Panc1 (cell line): ENCODE measurements at regions not wholly inside any gene's neighbourhood (a gene's known extent, or its start where the extent isn't known, plus 50 kb on each side); places are given as distances from the start of the nearest gene placed in this dataset.

ENCODE experiments used
- ATAC-seq: fragments of 200-7000 bp; cut with Tn5 transposase; 2 replicates; pipeline ENCODE4 v1.9.1; 2020; ENCODE audit warnings: mild to moderate bottlenecking, moderate library complexity
- BruUV-seq: library from RNA; stranded (reverse); fragments of 400-500 nt; replicated peaks from 2 replicates; lab custom pipeline; 2021; lab: Mats Ljungman, UMichigan
- CTCF ChIA-PET: fragments of 300-600 bp; sonication (Branson Sonifier 250); formaldehyde crosslinking; loops from one replicate; lab custom pipeline; 2022; ENCODE audit warnings: antibody characterized with exemption; lab: Charles Lee
- POLR2A ChIA-PET: fragments of 300-600 bp; sonication (Branson Sonifier 250); formaldehyde crosslinking; loops from one replicate; lab custom pipeline; 2022; ENCODE audit warnings: antibody characterized with exemption; lab: Charles Lee
- DNase-seq: peaks from one replicate; pipeline ENCODE4 v3.0.0-alpha.2; 2010; ENCODE audit warnings: low read depth, low spot score
- H3K27ac ChIP-seq: 2 replicates; pipeline ENCODE4 v1.5.1; 2011; ENCODE audit warnings: mild to moderate bottlenecking, low read length, inconsistent platforms
- H3K27me3 ChIP-seq: fragments of 200-500 bp; sonication (Bioruptor generic); 2 replicates; pipeline ENCODE4 v1.6.0; 2014; ENCODE audit warnings: low read length, inconsistent platforms; ENCODE audit not compliant: control insufficient read depth, insufficient read depth
- H3K36me3 ChIP-seq: fragments of 200-500 bp; sonication (Bioruptor generic); 2 replicates; pipeline ENCODE4 v1.5.1; 2014; ENCODE audit warnings: inconsistent platforms, mild to moderate bottlenecking, low read length, moderate library complexity; ENCODE audit not compliant: control insufficient read depth, insufficient read depth
- H3K4me1 ChIP-seq: 2 replicates; pipeline ENCODE4 v1.5.1; 2011; ENCODE audit warnings: inconsistent platforms, mild to moderate bottlenecking, low read length, moderate library complexity; ENCODE audit not compliant: control insufficient read depth, insufficient read depth
- H3K4me3 ChIP-seq, 2 experiments: 2 replicates each; pipeline ENCODE4 v1.5.1; 2011 to 2012; ENCODE audit warnings: low read depth in 2 of 2, low read length in 2 of 2, mild to moderate bottlenecking in 2 of 2, inconsistent platforms in 1 of 2, moderate library complexity in 1 of 2
- H3K9me3 ChIP-seq: fragments of 200-500 bp; sonication (Bioruptor generic); 2 replicates; pipeline ENCODE4 v1.5.1; 2014; ENCODE audit warnings: low read depth, mild to moderate bottlenecking, inconsistent platforms, low read length, moderate library complexity; ENCODE audit not compliant: control insufficient read depth, insufficient read depth
- POLR2AphosphoS5 ChIP-seq: IDR thresholded peaks from 2 replicates; pipeline ENCODE4 v1.6.1; 2012; ENCODE audit warnings: mild to moderate bottlenecking, low read depth, low read length, moderate library complexity
- REST ChIP-seq, 2 experiments: IDR thresholded peaks; 2 replicates each; pipeline ENCODE4 v1.6.1; 2011 to 2012; ENCODE audit warnings: low read depth in 2 of 2, control low read depth in 1 of 2, low read length in 1 of 2, mild to moderate bottlenecking in 1 of 2, moderate library complexity in 1 of 2; ENCODE audit not compliant: insufficient read depth in 1 of 2
- SIN3A ChIP-seq: IDR thresholded peaks from 2 replicates; pipeline ENCODE4 v1.6.1; 2012; ENCODE audit warnings: low read depth, mild to moderate bottlenecking, low read length, moderate library complexity, borderline replicate concordance; ENCODE audit not compliant: insufficient read depth
- TCF7L2 ChIP-seq: IDR thresholded peaks from 2 replicates; pipeline ENCODE4 v1.6.1; 2011; ENCODE audit warnings: mild to moderate bottlenecking, low read depth, low read length, inconsistent platforms
- in situ Hi-C: cut with HindIII; loops from 2 replicates; pipeline ENCODE4 v1.10.0; 2016; ENCODE audit warnings: low sequenced_read_pairs, low pct_unique_long_range_greater_than_20kb
- intact Hi-C: fragments of 100-400 bp; cut with micrococcal nuclease; formaldehyde crosslinking; loops from one replicate; pipeline ENCODE4 v1.10.0; 2022; ENCODE audit not compliant: unreplicated experiment
- TF ChIP-seq, protein P1 (sequence below): fragments of 450-650 bp; IDR thresholded peaks from 2 replicates; pipeline ENCODE4 v1.5.1; 2017; ENCODE audit warnings: mild to moderate bottlenecking

DNA sequence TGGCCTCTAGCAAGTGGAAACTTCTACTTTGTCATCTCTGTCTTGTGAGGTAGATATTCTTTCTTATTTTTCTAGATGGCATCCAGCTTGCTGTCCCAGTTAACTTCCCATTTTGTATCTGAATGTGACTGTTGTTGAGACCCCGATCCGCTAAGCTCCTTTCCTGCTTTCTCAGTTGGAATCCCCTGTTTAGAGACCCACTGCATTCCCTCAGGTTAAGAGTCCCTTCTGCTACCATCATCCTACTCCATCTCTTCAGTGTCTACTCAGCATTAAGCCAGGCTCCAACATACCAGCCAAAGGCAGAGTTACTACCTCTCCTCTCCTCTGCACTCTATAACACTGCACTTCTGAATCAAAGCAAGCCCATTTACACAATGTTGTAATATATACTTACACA is 1300.4 kb upstream of the CHAC2 start:
- Histone ChIP-seq H3K36me3 (no peaks in the 10 kb centered on the region), H3K4me3 (no peak overlapping the region), H3K27ac (no peak overlapping the region), H3K9me3 (no peaks in the 10 kb centered on the region), H3K27me3 (no peaks in the 10 kb centered on the region), H3K4me1 (no peaks in the 10 kb centered on the region)
- DNase-seq (no peak), ATAC-seq (no peak)
- CTCF ChIA-PET = no interaction called here
- TF ChIP-seq SIN3A = no peak
- TF ChIP-seq, protein P1, sequence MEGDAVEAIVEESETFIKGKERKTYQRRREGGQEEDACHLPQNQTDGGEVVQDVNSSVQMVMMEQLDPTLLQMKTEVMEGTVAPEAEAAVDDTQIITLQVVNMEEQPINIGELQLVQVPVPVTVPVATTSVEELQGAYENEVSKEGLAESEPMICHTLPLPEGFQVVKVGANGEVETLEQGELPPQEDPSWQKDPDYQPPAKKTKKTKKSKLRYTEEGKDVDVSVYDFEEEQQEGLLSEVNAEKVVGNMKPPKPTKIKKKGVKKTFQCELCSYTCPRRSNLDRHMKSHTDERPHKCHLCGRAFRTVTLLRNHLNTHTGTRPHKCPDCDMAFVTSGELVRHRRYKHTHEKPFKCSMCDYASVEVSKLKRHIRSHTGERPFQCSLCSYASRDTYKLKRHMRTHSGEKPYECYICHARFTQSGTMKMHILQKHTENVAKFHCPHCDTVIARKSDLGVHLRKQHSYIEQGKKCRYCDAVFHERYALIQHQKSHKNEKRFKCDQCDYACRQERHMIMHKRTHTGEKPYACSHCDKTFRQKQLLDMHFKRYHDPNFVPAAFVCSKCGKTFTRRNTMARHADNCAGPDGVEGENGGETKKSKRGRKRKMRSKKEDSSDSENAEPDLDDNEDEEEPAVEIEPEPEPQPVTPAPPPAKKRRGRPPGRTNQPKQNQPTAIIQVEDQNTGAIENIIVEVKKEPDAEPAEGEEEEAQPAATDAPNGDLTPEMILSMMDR = no peak
- no peak for TF ChIP-seq REST (IDR thresholded peaks at IDR 0.05; ENCODE audit: insufficient read depth in 1 of 2, low read depth in 2 of 2, low read length in 1 of 2)
- TF ChIP-seq TCF7L2 = no peak
- no peak for TF ChIP-seq POLR2AphosphoS5
- no TSS peak for BruUV-seq
- intact Hi-C loops (no loop called here), in situ Hi-C loops (no loop called here)
- POLR2A ChIA-PET = no interaction called here

DNA sequence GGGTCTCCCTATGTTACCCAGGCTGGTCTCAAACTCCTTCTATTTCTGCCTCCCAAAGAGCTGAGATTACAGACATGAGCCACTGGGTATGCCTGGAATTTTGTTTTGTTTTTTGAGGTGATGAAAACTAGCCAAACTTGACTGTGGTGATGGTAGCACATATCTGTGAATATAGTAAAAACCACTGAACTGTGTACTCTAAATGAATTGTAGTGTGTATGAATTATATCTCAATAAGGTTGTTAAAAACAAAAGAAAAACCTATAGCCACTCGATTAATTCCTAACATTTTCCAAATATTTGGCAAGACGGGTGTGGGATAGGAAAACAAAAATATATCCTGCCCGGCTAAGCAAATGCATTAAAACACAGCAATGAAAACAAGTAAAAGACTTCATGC is 1302.3 kb upstream of the CHAC2 start:
- H3K4me3 ChIP-seq = no peak overlapping the region
- intact Hi-C loops = no loop called here
- ATAC-seq = no peak
- H3K27me3 ChIP-seq = no peaks in the 10 kb centered on the region
- CTCF ChIA-PET = no interaction called here
- H3K36me3 ChIP-seq = no peaks in the 10 kb centered on the region
- POLR2A ChIA-PET = no interaction called here
- no peak for DNase-seq
- no peaks in the 10 kb centered on the region for H3K9me3 ChIP-seq
- in situ Hi-C loops = no loop called here
- H3K4me1 ChIP-seq = no peaks in the 10 kb centered on the region
- no TSS peak for BruUV-seq
- no peak overlapping the region for H3K27ac ChIP-seq
- TF ChIP-seq REST (IDR thresholded peaks at IDR 0.05; ENCODE audit: insufficient read depth in 1 of 2, low read depth in 2 of 2, low read length in 1 of 2) = no peak
- TF ChIP-seq, protein P1 = no peak
- no peak for TF ChIP-seq TCF7L2
- no peak for TF ChIP-seq SIN3A
- TF ChIP-seq POLR2AphosphoS5 = no peak
